DOHH2 (cell line): ENCODE measurements at regions not wholly inside any gene's neighbourhood (a gene's known extent, or its start where the extent isn't known, plus 50 kb on each side); places are given as distances from the start of the nearest gene placed in this dataset.

Source experiments
- H3F3A ChIP-seq: fragments of 200-600 bp; sonication (generic), shearing (Covaris generic); 2 replicates; pipeline ENCODE4 v1.6.0; 2016; ENCODE audit warnings: antibody characterized with exemption, mild to moderate bottlenecking; ENCODE audit not compliant: control insufficient read depth, insufficient read depth
- H3K27ac ChIP-seq: fragments of 200-600 bp; sonication (generic); 2 replicates; pipeline ENCODE4 v1.5.1; 2014; ENCODE audit warnings: low read depth, mild to moderate bottlenecking, low read length, moderate library complexity
- H3K27me3 ChIP-seq: fragments of 200-600 bp; sonication (generic); 2 replicates; pipeline ENCODE4 v1.6.1; 2014; ENCODE audit warnings: mild to moderate bottlenecking, low read length, mixed read lengths; ENCODE audit not compliant: control insufficient read depth
- H3K36me3 ChIP-seq: fragments of 200-600 bp; sonication (generic); 2 replicates; pipeline ENCODE4 v1.6.1; 2014; ENCODE audit warnings: mild to moderate bottlenecking, low read length, moderate library complexity, mixed read lengths; ENCODE audit not compliant: control insufficient read depth
- H3K4me1 ChIP-seq: fragments of 200-600 bp; sonication (generic); 2 replicates; pipeline ENCODE4 v1.6.1; 2014; ENCODE audit warnings: mild to moderate bottlenecking, low read length, mixed read lengths; ENCODE audit not compliant: control insufficient read depth
- H3K4me2 ChIP-seq: fragments of 200-600 bp; sonication (generic); 2 replicates; pipeline ENCODE4 v1.6.0; 2014; ENCODE audit warnings: mild to moderate bottlenecking, low read length, moderate library complexity
- H3K4me3 ChIP-seq: fragments of 200-600 bp; sonication (generic); 2 replicates; pipeline ENCODE4 v1.5.1; 2014; ENCODE audit warnings: mild to moderate bottlenecking, low read length, mixed read lengths
- H3K79me2 ChIP-seq: fragments of 200-600 bp; sonication (generic); 2 replicates; pipeline ENCODE4 v1.6.1; 2014; ENCODE audit warnings: mild to moderate bottlenecking, low read length, mixed read lengths; ENCODE audit not compliant: control insufficient read depth
- H3K9me2 ChIP-seq: fragments of 200-600 bp; sonication (generic); replicated peaks from 2 replicates; pipeline ENCODE4 v1.6.1; 2014; ENCODE audit warnings: mild to moderate bottlenecking, low read length, mixed read lengths; ENCODE audit not compliant: control insufficient read depth
- H3K9me3 ChIP-seq: fragments of 200-600 bp; sonication (generic); 2 replicates; pipeline ENCODE4 v1.6.1; 2014; ENCODE audit warnings: antibody characterized with exemption, low read length, mixed read lengths; ENCODE audit not compliant: control insufficient read depth, insufficient read depth
- H4K20me1 ChIP-seq: fragments of 200-600 bp; sonication (generic); 2 replicates; pipeline ENCODE4 v1.6.0; 2014; ENCODE audit warnings: low read depth, mild to moderate bottlenecking, antibody characterized with exemption, low read length, moderate library complexity; ENCODE audit not compliant: control insufficient read depth, insufficient read depth
- EZH2phosphoT487 ChIP-seq: fragments of 200-600 bp; sonication (generic); IDR thresholded peaks from 2 replicates; pipeline ENCODE4 v1.6.1; 2017; ENCODE audit warnings: borderline replicate concordance, mild to moderate bottlenecking, antibody characterized with exemption, low read length, moderate library complexity, mixed read lengths
- TF ChIP-seq, protein P1 (sequence below): fragments of 200-600 bp; sonication (generic); IDR thresholded peaks from one replicate; pipeline ENCODE4 v1.5.1; 2014; ENCODE audit warnings: antibody characterized with exemption, mild to moderate bottlenecking, low read depth, low read length; ENCODE audit not compliant: poor library complexity, severe bottlenecking

DNA sequence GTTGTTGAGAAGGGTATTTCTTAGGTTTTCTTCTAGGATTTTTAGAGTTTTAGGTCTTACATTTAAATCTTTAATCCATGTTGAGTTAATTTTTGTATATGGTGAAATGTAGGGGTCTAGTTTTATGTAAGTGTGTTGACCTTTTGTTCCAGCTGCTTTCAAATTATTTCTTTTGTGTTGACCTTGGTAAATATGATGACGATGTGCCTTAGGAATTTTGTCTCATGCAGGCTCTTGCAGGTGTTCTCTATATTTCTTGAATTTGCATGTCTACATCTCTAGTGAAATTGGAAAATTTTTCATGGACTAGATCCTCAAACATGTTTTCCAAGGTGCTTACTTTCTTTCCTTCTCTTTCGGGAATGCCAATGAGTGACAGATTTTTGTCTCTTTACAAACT is 1609.3 kb upstream of the ZEB2 start:
- Histone ChIP-seq H3K4me1 (no peaks in the 10 kb centered on the region), H3K79me2 (no peaks in the 10 kb centered on the region)

DNA sequence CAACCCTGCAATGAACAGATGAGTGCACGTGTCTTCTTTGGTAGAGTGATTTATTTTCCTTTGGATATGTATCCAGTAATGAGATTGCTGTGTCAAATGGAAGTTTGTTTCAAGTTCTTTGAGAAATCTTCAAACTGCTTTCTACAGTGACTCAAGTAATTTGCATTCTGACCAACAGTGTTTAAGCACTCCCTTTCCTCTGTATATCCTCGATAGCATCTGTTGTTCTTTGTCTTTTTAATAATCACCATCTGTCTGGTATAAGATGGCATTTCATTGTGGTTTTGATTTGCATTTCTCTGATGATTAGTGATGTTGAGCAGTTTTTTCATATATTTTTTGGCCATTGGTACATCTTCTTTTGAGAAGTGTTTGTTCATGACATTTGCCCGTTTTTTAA is 1608.3 kb upstream of the ZEB2 start:
- Histone ChIP-seq H3K79me2 (no peaks in the 10 kb centered on the region), H3K27ac (no peak overlapping the region), H3F3A (no peaks in the 10 kb centered on the region), H3K36me3 (no peaks in the 10 kb centered on the region), H3K9me2 (no peaks in the 10 kb centered on the region), H3K9me3 (no peaks in the 10 kb centered on the region), H3K27me3 (no peaks in the 10 kb centered on the region), H4K20me1 (no peaks in the 10 kb centered on the region), H3K4me1 (no peaks in the 10 kb centered on the region), H3K4me3 (no peak overlapping the region), H3K4me2 (no peak overlapping the region)
- TF ChIP-seq EZH2phosphoT487 = no peak
- TF ChIP-seq, protein P1, sequence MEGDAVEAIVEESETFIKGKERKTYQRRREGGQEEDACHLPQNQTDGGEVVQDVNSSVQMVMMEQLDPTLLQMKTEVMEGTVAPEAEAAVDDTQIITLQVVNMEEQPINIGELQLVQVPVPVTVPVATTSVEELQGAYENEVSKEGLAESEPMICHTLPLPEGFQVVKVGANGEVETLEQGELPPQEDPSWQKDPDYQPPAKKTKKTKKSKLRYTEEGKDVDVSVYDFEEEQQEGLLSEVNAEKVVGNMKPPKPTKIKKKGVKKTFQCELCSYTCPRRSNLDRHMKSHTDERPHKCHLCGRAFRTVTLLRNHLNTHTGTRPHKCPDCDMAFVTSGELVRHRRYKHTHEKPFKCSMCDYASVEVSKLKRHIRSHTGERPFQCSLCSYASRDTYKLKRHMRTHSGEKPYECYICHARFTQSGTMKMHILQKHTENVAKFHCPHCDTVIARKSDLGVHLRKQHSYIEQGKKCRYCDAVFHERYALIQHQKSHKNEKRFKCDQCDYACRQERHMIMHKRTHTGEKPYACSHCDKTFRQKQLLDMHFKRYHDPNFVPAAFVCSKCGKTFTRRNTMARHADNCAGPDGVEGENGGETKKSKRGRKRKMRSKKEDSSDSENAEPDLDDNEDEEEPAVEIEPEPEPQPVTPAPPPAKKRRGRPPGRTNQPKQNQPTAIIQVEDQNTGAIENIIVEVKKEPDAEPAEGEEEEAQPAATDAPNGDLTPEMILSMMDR = no peak

More for the DNA sequence above, 1609.3 kb upstream of the ZEB2 start:
- H3K4me2 ChIP-seq = no peak overlapping the region
- H3K9me2 ChIP-seq = no peaks in the 10 kb centered on the region
- no peaks in the 10 kb centered on the region for H3F3A ChIP-seq
- no peak overlapping the region for H3K4me3 ChIP-seq
- H4K20me1 ChIP-seq = no peaks in the 10 kb centered on the region
- TF ChIP-seq, protein P1 = no peak
- no peak for TF ChIP-seq EZH2phosphoT487
- no peaks in the 10 kb centered on the region for H3K36me3 ChIP-seq
- H3K27me3 ChIP-seq = no peaks in the 10 kb centered on the region
- H3K27ac ChIP-seq = no peak overlapping the region
- no peaks in the 10 kb centered on the region for H3K9me3 ChIP-seq

- TF ChIP-seq, protein P1 = no peak
- no peak for TF ChIP-seq EZH2phosphoT487
- Histone ChIP-seq H3K9me3 (no peaks in the 10 kb centered on the region), H3K4me2 (no peak overlapping the region), H3K27ac (no peak overlapping the region), H3K9me2 (no peaks in the 10 kb centered on the region), H3K79me2 (no peaks in the 10 kb centered on the region), H3F3A (0 out of 2 replicates have a peak, but pooled peaks cover under 1% of the 10 kb centered on the region), H3K36me3 (no peaks in the 10 kb centered on the region), H3K4me3 (no peak overlapping the region), H3K27me3 (no peaks in the 10 kb centered on the region), H3K4me1 (peaks cover 3% of the 10 kb centered on the region; the same call in 1 of the 2 replicates), H4K20me1 (no peaks in the 10 kb centered on the region)
These were observed 1605.6 kb upstream of the ZEB2 start for GRCh38 chr2:146125551-146125950.

DNA sequence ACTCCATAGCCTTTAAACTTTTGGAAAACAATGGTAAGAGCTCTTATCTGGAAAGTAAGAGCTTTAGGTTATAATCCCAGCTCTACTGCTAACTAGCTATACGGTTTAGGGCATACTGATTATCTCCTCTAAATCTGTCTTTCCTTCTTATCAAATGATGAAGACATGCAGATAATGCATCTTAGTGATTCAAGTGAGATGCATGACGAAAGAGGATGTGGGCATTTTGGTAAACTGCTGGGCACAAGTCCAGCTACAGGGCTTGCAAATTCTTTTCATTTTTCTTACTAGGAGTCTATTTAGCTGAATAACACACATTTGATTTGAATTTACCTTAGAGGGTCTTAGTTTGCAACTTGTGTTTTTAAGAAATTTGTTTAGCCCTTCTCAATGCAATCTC is 1604.8 kb upstream of the ZEB2 start:
- H3K27ac ChIP-seq = no peak overlapping the region
- 0 out of 2 replicates have a peak, but pooled peaks cover 3% of the 10 kb centered on the region for H3F3A ChIP-seq
- H3K9me3 ChIP-seq = no peaks in the 10 kb centered on the region
- H3K9me2 ChIP-seq = no peaks in the 10 kb centered on the region
- no peaks in the 10 kb centered on the region for H3K79me2 ChIP-seq
- no peak overlapping the region for H3K4me3 ChIP-seq
- H3K36me3 ChIP-seq = no peaks in the 10 kb centered on the region
- peaks cover 8% of the 10 kb centered on the region; the same call in 1 of the 2 replicates for H3K4me1 ChIP-seq
- H4K20me1 ChIP-seq = no peaks in the 10 kb centered on the region
- no peaks in the 10 kb centered on the region for H3K27me3 ChIP-seq
- H3K4me2 ChIP-seq = no peak overlapping the region
- no peak for TF ChIP-seq EZH2phosphoT487
- TF ChIP-seq, protein P1 = no peak
